ENCODE measurements at regions not wholly inside any gene's neighbourhood (a gene's known extent, or its start where the extent isn't known, plus 50 kb on each side); places are given as distances from the start of the nearest gene placed in this dataset.

- DNase-seq: no peak
These were observed 161.4 kb upstream of the TRPC7 start for GRCh38 chr5:136526791-136527190.

GRCh38 chr5:136526021-136526420, 160.7 kb upstream of the TRPC7 start:
- DNase-seq: no peak

- no peak for DNase-seq
These were observed 160.3 kb upstream of the TRPC7 start for GRCh38 chr5:136525597-136525996.

- DNase-seq: no peak
These were observed 157.0 kb upstream of the TRPC7 start for GRCh38 chr5:136522217-136522956.

GRCh38 chr5:136521696-136522095, 156.4 kb upstream of the TRPC7 start:
- DNase-seq: no peak

GRCh38 chr5:136518814-136519213, 153.5 kb upstream of the TRPC7 start:
- DNase-seq: peak; percentile 56

DNA sequence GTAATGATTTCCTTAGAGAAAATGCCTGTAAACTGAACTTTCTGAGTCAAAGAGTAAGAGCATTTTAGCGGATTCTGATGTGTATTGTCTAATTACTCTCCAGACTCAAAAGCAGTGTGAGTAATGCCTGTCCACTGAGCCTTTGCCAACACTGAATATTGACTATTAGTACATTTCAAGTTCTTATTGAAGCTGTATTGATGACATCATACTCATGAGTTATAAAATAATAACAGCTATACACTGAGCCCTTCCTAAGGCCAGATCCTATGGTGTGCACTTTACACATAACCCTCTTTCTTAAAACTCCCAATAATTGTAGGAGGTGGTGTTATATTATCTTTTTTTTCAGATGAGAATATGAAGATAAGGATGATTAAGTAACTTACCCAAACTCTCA, 152.8 kb upstream of the TRPC7 start:
- DNase-seq: no peak

DNA sequence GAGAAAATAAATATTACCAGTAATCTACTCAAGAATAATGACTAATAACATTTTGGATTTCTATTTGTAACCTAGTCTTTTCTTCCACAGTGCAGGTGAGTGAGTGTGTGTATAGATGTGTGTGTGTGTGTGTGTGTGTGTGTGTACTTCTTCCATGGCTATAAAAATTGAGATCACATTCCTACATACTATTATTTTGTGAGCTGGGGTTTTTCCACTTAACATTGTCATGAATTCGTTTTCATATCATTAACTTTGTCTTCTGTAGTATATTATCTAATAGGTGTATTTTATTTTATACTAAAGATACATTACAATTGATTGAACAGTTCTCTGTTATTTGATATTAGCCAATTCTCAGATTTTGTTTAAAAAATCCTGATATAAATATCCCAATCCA, 152.4 kb upstream of the TRPC7 start:
- no peak for DNase-seq

- peak; percentile 23 for DNase-seq
These were observed 151.3 kb upstream of the TRPC7 start for GRCh38 chr5:136516637-136517036.

DNA sequence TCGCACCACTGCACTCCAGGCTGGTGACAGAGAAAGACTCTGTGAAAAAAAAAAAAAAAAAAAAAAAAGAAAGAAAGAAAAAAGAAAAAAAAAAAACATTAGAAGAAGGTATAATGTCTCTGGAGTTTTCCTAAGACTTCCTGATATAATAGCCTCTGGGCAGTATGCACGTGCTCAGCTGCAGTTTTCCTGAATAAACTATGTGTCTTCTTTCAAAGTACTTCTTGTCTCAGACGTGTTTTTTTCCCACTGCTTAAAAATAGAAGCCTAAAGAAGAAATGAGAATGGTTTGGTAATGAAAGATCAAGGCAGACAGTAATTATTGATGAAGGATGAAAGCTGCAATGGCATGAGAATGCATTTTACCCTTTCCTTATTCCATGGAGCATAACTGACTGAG, 148.1 kb upstream of the TRPC7 start:
- no peak for DNase-seq

- no peak for DNase-seq
These were observed 145.7 kb upstream of the TRPC7 start for GRCh38 chr5:136511046-136511445.

DNA sequence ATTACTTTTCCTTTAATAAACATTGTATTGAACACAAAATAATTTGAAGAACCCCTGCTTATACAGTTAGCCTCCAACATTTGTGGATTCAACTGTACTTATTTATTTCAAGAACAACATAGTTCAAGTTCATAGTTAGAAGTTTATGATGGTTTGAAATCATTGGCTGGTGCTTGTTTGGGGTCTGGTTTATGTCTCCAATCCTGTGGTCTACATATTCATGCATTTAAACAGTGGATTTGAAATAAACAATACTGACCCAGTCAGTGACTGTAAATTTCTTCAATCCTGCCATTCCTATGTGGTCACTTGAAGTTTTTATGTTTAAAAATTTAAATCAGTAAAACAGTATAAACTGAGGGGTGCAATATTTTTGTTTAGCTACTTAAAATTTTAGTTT, 145.1 kb upstream of the TRPC7 start:
- no peak for DNase-seq

GRCh38 chr5:136506131-136506530, 140.8 kb upstream of the TRPC7 start:
- no peak for DNase-seq

- DNase-seq: no peak
These were observed 135.8 kb upstream of the TRPC7 start for GRCh38 chr5:136501133-136501532.

- no peak for DNase-seq
These were observed 127.2 kb upstream of the TRPC7 start for GRCh38 chr5:136492587-136492986.

DNA sequence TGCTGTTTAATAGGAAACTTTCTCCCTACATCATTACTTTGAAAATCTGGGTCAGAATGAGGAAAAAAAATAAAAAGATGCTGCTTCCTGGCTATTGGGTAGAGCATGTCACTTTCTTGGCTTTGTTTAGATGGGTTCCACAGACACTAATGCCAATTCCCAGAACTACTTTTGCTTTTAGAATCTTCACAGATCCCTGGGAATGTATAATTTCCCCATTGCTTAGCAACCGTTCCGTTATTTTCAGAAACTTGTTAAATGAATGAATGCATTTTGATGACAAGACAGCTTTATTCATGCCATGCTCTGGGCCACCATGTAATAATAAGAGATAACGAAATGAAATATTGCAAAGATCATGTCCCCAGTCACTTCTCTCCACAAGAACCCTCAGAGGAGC, 126.5 kb upstream of the TRPC7 start:
- DNase-seq: no peak

DNA sequence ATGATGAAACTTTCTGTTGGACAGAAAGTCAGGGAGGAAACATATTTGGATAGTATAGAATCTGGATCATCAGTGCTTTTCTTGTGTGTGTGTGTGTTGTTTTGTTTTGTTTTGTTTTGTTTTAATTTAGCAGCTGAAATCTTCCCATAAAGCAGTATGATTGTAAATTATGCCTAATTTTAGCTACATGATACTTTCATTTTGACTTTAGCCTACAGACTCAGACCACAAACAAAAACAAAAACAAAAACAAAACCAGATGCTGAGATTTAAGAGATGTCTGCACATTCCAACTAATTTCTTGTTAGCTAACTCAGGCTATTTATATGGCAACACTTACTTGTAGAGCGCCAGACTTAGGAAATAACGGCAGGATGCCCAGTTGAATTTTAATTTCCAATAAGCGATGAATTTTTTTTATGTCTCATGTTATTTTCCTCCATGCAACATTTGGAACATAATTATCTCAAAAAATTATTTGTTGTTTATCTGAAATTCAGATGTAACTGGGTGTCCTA, 119.5 kb upstream of the TRPC7 start:
- no peak for DNase-seq

GRCh38 chr5:136482206-136482605, 116.9 kb upstream of the TRPC7 start:
- no peak for DNase-seq

DNA sequence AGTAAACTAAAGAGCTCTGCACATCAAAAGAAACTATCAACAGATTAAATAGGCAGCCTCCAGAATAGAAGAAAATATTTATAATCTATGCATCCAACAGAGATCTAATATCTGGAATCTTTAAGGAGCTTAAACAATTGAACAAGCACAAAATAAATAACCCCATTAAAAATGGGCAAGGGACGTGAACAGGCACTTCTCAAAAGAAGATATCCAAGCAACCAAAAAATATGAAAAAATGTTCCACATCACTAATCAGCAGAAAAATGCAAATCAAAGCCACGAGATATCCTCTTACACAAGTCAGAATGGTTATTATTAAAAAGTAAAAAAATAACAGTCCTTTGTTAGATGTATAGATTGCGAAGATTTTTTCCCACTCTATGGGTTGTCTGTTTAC, 109.1 kb upstream of the TRPC7 start:
- DNase-seq: no peak

- DNase-seq: no peak
These were observed 102.3 kb upstream of the TRPC7 start for GRCh38 chr5:136467632-136468031.

GRCh38 chr5:136466041-136466415, 100.7 kb upstream of the TRPC7 start:
- DNase-seq: no peak

- DNase-seq: no peak
These were observed 93.1 kb upstream of the TRPC7 start for GRCh38 chr5:136458481-136458880.

- no peak for DNase-seq
These were observed 92.2 kb upstream of the TRPC7 start for GRCh38 chr5:136457390-136458013.

DNA sequence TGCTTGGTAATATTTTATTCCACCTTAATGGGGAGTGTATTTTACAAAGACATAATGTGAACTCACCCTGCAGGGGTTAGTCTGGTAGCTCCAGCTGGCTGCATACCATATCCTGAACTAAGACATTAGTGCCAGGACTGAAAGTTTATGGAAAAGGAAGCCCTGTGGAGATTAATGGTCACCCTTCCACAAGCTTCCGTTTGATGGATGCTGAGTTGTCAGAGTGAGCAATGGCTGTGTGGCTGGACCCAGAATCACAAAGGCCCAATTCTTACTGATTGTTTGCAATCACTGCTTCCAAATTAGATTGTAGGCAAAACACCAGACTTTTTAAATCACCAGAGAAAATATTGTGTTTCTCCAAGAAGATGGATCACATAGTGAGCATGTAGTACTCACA, 90.1 kb upstream of the TRPC7 start:
- no peak for DNase-seq
